ENCODE measurements at regions not wholly inside any gene's neighbourhood (a gene's known extent, or its start where the extent isn't known, plus 50 kb on each side); places are given as distances from the start of the nearest gene placed in this dataset.

GRCh38 chr1:56191369-56191768 is 388.0 kb downstream of the PLPP3 start:
- Histone ChIP-seq H3K4ac (replicated peaks; ENCODE audit: insufficient read length, low read depth, low read length) (no peak overlapping the region), H3K9ac (replicated peaks in 1 of 4; ENCODE audit: extremely low read depth in 1 of 4, low read depth in 3 of 4, low read length in 3 of 4) (no peak overlapping the region), H4K8ac (ENCODE audit: extremely low read depth, insufficient read depth, low read length) (no peak overlapping the region), H3K56ac (replicated peaks; ENCODE audit: insufficient read length, low read depth, low read length) (no peak overlapping the region), H4K20me1 (replicated peaks in 1 of 2; ENCODE audit: control insufficient read depth in 1 of 2, insufficient read depth in 2 of 2, low read length in 2 of 2) (no peaks in the 10 kb centered on the region), H2BK120ac (replicated peaks; ENCODE audit: low read depth, low read length) (no peak overlapping the region), H2BK12ac (ENCODE audit: low read depth, low read length) (no peak overlapping the region), H2BK15ac (ENCODE audit: low read length) (no peak overlapping the region), H3K23ac (ENCODE audit: insufficient read length) (no peak overlapping the region), H3K18ac (ENCODE audit: extremely low read depth, low read length) (no peak overlapping the region), H2BK20ac (ENCODE audit: low read length) (no peak overlapping the region), H3K36me3 (ENCODE audit: control insufficient read depth in 2 of 4, insufficient read depth in 4 of 4, low read length in 3 of 4) (no peaks in the 10 kb centered on the region), H3K23me2 (ENCODE audit: low read depth, low read length) (no peaks in the 10 kb centered on the region), H2AFZ (ENCODE audit: low read length) (no peak overlapping the region), H4K5ac (ENCODE audit: insufficient read length, low read depth, low read length) (no peak overlapping the region), H4K91ac (replicated peaks; ENCODE audit: insufficient read length, low read length) (no peak overlapping the region), H3K79me1 (ENCODE audit: low read depth, low read length) (no peaks in the 10 kb centered on the region), H2BK5ac (ENCODE audit: low read depth, low read length) (no peak overlapping the region), H3K4me1 (replicated peaks in 1 of 4; ENCODE audit: control insufficient read depth in 3 of 4, insufficient read depth in 4 of 4, low read length in 3 of 4) (peaks cover 3 to 14% (median 6%) of the 10 kb centered on the region in 4 experiments; a peak in 5 of 7 replicates), H3K4me3 (ENCODE audit: extremely low read depth in 1 of 4, insufficient read depth in 2 of 4, low read depth in 3 of 4, low read length in 4 of 4) (no peak overlapping the region), H3K9me3 (ENCODE audit: insufficient read depth in 2 of 2, low read depth in 1 of 2, low read length in 1 of 2) (no peaks in the 10 kb centered on the region), H3K79me2 (ENCODE audit: control insufficient read depth in 1 of 2, insufficient read depth in 2 of 2, low read length in 2 of 2) (no peaks in the 10 kb centered on the region), H2AK5ac (ENCODE audit: low read depth, low read length) (no peak overlapping the region), H3K27me3 (replicated peaks in 1 of 4; ENCODE audit: control insufficient read depth in 3 of 4, extremely low read depth in 1 of 4, insufficient read depth in 3 of 4, low read length in 3 of 4) (no peaks in the 10 kb centered on the region), H3K27ac (ENCODE audit: low read depth, low read length) (no peak overlapping the region), H3K14ac (ENCODE audit: insufficient read length) (no peak overlapping the region), H3K4me2 (ENCODE audit: insufficient read depth in 1 of 2, low read depth in 2 of 2, low read length in 2 of 2) (no peak overlapping the region)
- CTCF ChIA-PET (ENCODE audit: partially characterized antibody): interaction anchor here (0.7 to 3.3 kb wide), 8 partner anchors 10 to 393 kb away, joined by 3 to 17 read pairs (median 3); no protein-coding TSS in a partner anchor
- FAIRE-seq: no peak
- no peak for TF ChIP-seq POLR2A (IDR thresholded peaks at IDR 0.05; ENCODE audit: control extremely low read depth in 1 of 2, low read depth in 2 of 2, low read length in 2 of 2)
- TF ChIP-seq JUN (IDR thresholded peaks at IDR 0.05; ENCODE audit: low read depth, low read length): no peak
- TF ChIP-seq CREB1 (IDR thresholded peaks at IDR 0.05): no peak
- TF ChIP-seq BCL11A (IDR thresholded peaks at IDR 0.05; ENCODE audit: low read depth in 2 of 2, low read length in 2 of 2): no peak
- TF ChIP-seq SRF (IDR thresholded peaks at IDR 0.05; ENCODE audit: low read depth, low read length): no peak
- DNase-seq (ENCODE audit: low read depth in 1 of 2, low spot score in 2 of 2): no peak
- 95% methylated on average over 4 of the region's 4 CpGs; no CpG with 5 or more reads in 1 of the 2 experiments for WGBS, 2 experiments (ENCODE audit: extremely low coverage in 1 of 2, insufficient coverage in 1 of 2, insufficient read length in 1 of 2, insufficient replicate concordance in 2 of 2, low coverage in 1 of 2, low lambda C conversion rate in 2 of 2, missing lambda C conversion rate in 1 of 2)
- POLR2A ChIA-PET (ENCODE audit: partially characterized antibody): no interaction called here
